Astrocyte (in vitro differentiated cells and primary cell): ENCODE measurements at regions not wholly inside any gene's neighbourhood (a gene's known extent, or its start where the extent isn't known, plus 50 kb on each side); places are given as distances from the start of the nearest gene placed in this dataset.

Experiments
- DNase-seq: peaks from one replicate; pipeline ENCODE4 v3.0.0-alpha.2; 2010; ENCODE audit warnings: low read depth
- FAIRE-seq: peaks from 2 replicates; lab custom pipeline; 2011; peaks lifted over from hg19 to GRCh38; lab: Jason Lieb, UNC
- H2AFZ ChIP-seq: 2 replicates; pipeline ENCODE4 v1.6.0; 2012; ENCODE audit warnings: low read depth, low read length, inconsistent platforms
- H3K27ac ChIP-seq: 2 replicates; pipeline ENCODE4 v1.5.1; 2011; ENCODE audit warnings: low read depth, low read length, inconsistent platforms
- H3K27me3 ChIP-seq: 2 replicates; pipeline ENCODE4 v1.6.0; 2011; ENCODE audit warnings: low read length, inconsistent platforms; ENCODE audit not compliant: insufficient read depth
- H3K36me3 ChIP-seq: 2 replicates; pipeline ENCODE4 v1.5.1; 2011; ENCODE audit warnings: low read length, inconsistent platforms; ENCODE audit not compliant: insufficient read depth
- H3K4me1 ChIP-seq: 2 replicates; pipeline ENCODE4 v1.5.1; 2011; ENCODE audit warnings: low read length, inconsistent platforms; ENCODE audit not compliant: insufficient read depth
- H3K4me2 ChIP-seq: 2 replicates; pipeline ENCODE4 v1.6.0; 2012; ENCODE audit warnings: low read length, inconsistent platforms
- H3K4me3 ChIP-seq: 2 replicates; pipeline ENCODE4 v1.5.1; 2011; ENCODE audit warnings: low read depth, mild to moderate bottlenecking, low read length, inconsistent platforms; ENCODE audit not compliant: insufficient read depth
- H3K79me2 ChIP-seq: 2 replicates; pipeline ENCODE4 v1.6.0; 2012; ENCODE audit warnings: mild to moderate bottlenecking, low read length, inconsistent platforms; ENCODE audit not compliant: insufficient read depth
- H3K9ac ChIP-seq: 2 replicates; pipeline ENCODE4 v1.6.0; 2012; ENCODE audit warnings: mild to moderate bottlenecking, low read length, inconsistent platforms
- H3K9me3 ChIP-seq: 2 replicates; pipeline ENCODE4 v1.5.1; 2012; ENCODE audit warnings: low read depth, mild to moderate bottlenecking, low read length, inconsistent platforms; ENCODE audit not compliant: insufficient read depth
- H4K20me1 ChIP-seq: 2 replicates; pipeline ENCODE4 v1.6.0; 2012; ENCODE audit warnings: low read length, inconsistent platforms; ENCODE audit not compliant: insufficient read depth
- H3K27ac Mint-ChIP-seq: one replicate; pipeline ENCODE4 v1.8.0; 2021; ENCODE audit warnings: mild to moderate bottlenecking, mixed read lengths; ENCODE audit not compliant: unreplicated experiment
- H3K27me3 Mint-ChIP-seq: one replicate; pipeline ENCODE4 v1.8.0; 2021; ENCODE audit warnings: low read depth, mixed read lengths; ENCODE audit not compliant: unreplicated experiment
- H3K36me3 Mint-ChIP-seq: one replicate; pipeline ENCODE4 v1.8.0; 2021; ENCODE audit warnings: low read depth, mixed read lengths; ENCODE audit not compliant: unreplicated experiment
- H3K4me1 Mint-ChIP-seq: one replicate; pipeline ENCODE4 v1.8.0; 2021; ENCODE audit warnings: low read depth, mixed read lengths; ENCODE audit not compliant: unreplicated experiment
- H3K4me3 Mint-ChIP-seq: one replicate; pipeline ENCODE4 v1.8.0; 2021; ENCODE audit warnings: mild to moderate bottlenecking, moderate library complexity, mixed read lengths; ENCODE audit not compliant: unreplicated experiment
- H3K9me3 Mint-ChIP-seq: one replicate; pipeline ENCODE4 v1.8.0; 2021; ENCODE audit warnings: mild to moderate bottlenecking, mixed read lengths; ENCODE audit not compliant: unreplicated experiment
- CTCF ChIP-seq: IDR thresholded peaks from 2 replicates; pipeline ENCODE4 v1.5.1; 2011; ENCODE audit warnings: low read depth, mild to moderate bottlenecking, inconsistent platforms, low read length, moderate library complexity; ENCODE audit not compliant: insufficient read depth
- EZH2 ChIP-seq: IDR thresholded peaks from 2 replicates; pipeline ENCODE4 v1.6.1; 2012; ENCODE audit warnings: mild to moderate bottlenecking, low read length, inconsistent platforms; ENCODE audit not compliant: insufficient read depth

- no peak for DNase-seq
- Histone ChIP-seq H3K27me3 (no peaks in the 10 kb centered on the region), H3K4me2 (no peak overlapping the region), H4K20me1 (no peaks in the 10 kb centered on the region), H3K36me3 (no peaks in the 10 kb centered on the region), H3K9me3 (no peaks in the 10 kb centered on the region), H2AFZ (no peak overlapping the region), H3K9ac (no peak overlapping the region), H3K79me2 (no peaks in the 10 kb centered on the region), H3K4me1 (no peaks in the 10 kb centered on the region), H3K4me3 (no peak overlapping the region), H3K27ac (no peak overlapping the region)
- Mint-ChIP-seq H3K27me3 (no peaks in the 10 kb centered on the region), H3K9me3 (peaks cover 1% of the 10 kb centered on the region), H3K36me3 (no peaks in the 10 kb centered on the region), H3K4me3 (no peak overlapping the region), H3K27ac (no peak overlapping the region), H3K4me1 (no peaks in the 10 kb centered on the region)
- FAIRE-seq: no peak
- TF ChIP-seq CTCF (no peak), EZH2 (no peak)
Observed at GRCh38 chr6:76840865-76841264, 622.4 kb downstream of the HTR1B start.

- H3K9me3 ChIP-seq: no peaks in the 10 kb centered on the region
- H3K4me3 ChIP-seq: no peak overlapping the region
- H3K27me3 Mint-ChIP-seq: no peaks in the 10 kb centered on the region
- no peak overlapping the region for H3K4me3 Mint-ChIP-seq
- no peak for FAIRE-seq
- H3K4me1 Mint-ChIP-seq: no peaks in the 10 kb centered on the region
- no peak overlapping the region for H3K4me2 ChIP-seq
- H2AFZ ChIP-seq: no peak overlapping the region
- H4K20me1 ChIP-seq: no peaks in the 10 kb centered on the region
- H3K36me3 Mint-ChIP-seq: no peaks in the 10 kb centered on the region
- TF ChIP-seq EZH2: no peak
- no peak for TF ChIP-seq CTCF
- H3K4me1 ChIP-seq: no peaks in the 10 kb centered on the region
- DNase-seq: no peak
- H3K36me3 ChIP-seq: no peaks in the 10 kb centered on the region
- no peak overlapping the region for H3K27ac ChIP-seq
- H3K9me3 Mint-ChIP-seq: no peaks in the 10 kb centered on the region
- no peaks in the 10 kb centered on the region for H3K27me3 ChIP-seq
- no peak overlapping the region for H3K9ac ChIP-seq
- no peaks in the 10 kb centered on the region for H3K79me2 ChIP-seq
- no peak overlapping the region for H3K27ac Mint-ChIP-seq
Observed at GRCh38 chr6:76840041-76840745, 623.1 kb downstream of the HTR1B start.

GRCh38 chr6:76839505-76839904 lies 623.8 kb downstream of the HTR1B start:
- no peaks in the 10 kb centered on the region for H3K4me1 ChIP-seq
- no peaks in the 10 kb centered on the region for H3K9me3 ChIP-seq
- H3K27me3 ChIP-seq: no peaks in the 10 kb centered on the region
- H3K9ac ChIP-seq: no peak overlapping the region
- no peak overlapping the region for H3K4me3 Mint-ChIP-seq
- no peak overlapping the region for H3K27ac ChIP-seq
- no peak for TF ChIP-seq EZH2
- no peak for TF ChIP-seq CTCF
- FAIRE-seq (no peak), DNase-seq (no peak)
- H3K36me3 Mint-ChIP-seq: no peaks in the 10 kb centered on the region
- no peaks in the 10 kb centered on the region for H3K9me3 Mint-ChIP-seq
- H3K4me1 Mint-ChIP-seq: no peaks in the 10 kb centered on the region
- H3K4me2 ChIP-seq: no peak overlapping the region
- H3K4me3 ChIP-seq: no peak overlapping the region
- H4K20me1 ChIP-seq: no peaks in the 10 kb centered on the region
- no peak overlapping the region for H2AFZ ChIP-seq
- no peaks in the 10 kb centered on the region for H3K36me3 ChIP-seq
- H3K27me3 Mint-ChIP-seq: no peaks in the 10 kb centered on the region
- no peak overlapping the region for H3K27ac Mint-ChIP-seq
- no peaks in the 10 kb centered on the region for H3K79me2 ChIP-seq
